GM03348 (cell line): ENCODE measurements at regions not wholly inside any gene's neighbourhood (a gene's known extent, or its start where the extent isn't known, plus 50 kb on each side); places are given as distances from the start of the nearest gene placed in this dataset.
"Not testable (repeated sequence)": the region's sequence is repeated elsewhere in the genome, so short reads cannot be mapped to it uniquely, and the experiment has no call there.

Source experiments
- DNase-seq: peaks from one replicate; pipeline ENCODE4 v3.0.0; 2012; ENCODE audit warnings: low spot score

GRCh38 chr6:11324453-11325015, 92.1 kb upstream of the NEDD9 start:
- no peak for DNase-seq

DNA sequence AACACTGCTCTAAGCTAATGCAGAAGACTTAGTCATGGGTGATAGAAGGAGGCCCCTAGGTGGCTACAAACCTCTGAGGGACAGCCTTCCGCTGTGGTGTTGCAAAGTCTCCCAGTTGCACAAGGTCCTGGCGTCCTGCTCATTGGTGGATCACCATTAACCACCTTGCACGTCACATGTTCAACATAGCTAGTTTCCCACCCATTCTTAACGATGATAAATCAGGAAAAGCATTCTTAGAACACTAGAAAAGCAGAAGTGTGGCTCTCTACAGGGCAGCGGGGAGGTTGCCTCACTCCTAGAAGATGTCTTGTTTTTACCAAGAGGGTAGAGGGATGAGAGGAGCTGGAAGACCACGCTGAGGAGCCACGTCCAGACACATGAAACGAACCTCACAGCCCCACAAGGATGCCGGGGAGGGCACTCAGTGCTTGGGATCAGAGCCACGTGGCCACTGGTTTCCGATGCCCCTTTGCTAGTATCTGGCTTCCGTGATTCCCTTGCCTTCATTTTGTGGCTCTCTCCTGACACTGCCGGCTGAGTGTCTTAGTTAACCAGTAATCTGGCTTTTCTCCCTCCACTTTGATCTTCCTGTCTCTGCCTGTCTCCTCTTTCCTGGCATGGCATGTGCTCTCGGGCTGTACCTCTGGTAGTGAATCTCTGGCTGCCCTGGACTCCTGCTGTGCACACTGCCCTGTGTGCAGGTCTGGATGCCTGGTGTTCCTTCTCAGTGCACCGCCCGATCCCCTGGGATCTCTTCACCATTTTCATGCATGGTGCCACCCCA, 91.4 kb upstream of the NEDD9 start:
- no peak for DNase-seq

DNA sequence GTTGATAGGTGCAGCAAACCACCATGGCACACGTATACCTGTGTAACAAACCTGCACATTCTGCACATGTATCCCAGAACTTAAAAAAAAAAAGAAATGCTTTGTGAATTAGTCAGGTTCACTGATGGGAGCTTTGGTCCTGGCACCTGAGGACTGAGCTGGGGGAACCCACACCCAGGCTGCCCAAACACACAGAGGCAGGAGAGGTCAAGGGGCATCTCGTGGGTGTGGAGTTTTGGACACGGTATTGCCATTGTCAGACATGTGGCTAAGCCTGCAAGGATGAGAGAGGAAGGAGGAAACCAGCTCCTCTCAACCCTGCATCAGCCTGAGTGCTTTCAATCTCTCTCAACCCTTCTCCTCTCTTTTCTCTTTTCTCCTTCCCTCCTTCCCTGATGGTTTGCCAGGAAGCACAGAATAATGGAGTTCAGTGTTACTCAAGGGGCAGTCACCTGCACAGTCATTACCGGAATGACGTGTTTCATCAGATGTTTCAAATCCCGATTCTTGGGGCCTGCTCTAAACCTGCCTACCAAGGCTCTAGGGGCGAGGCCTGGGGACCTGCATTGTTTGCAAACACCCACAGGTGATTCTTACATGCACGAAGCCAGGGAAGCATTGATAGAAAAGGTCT, 89.9 kb upstream of the NEDD9 start:
- no peak for DNase-seq

- no peak for DNase-seq
Measured at GRCh38 chr6:11320914-11321597, 88.6 kb upstream of the NEDD9 start.

DNA sequence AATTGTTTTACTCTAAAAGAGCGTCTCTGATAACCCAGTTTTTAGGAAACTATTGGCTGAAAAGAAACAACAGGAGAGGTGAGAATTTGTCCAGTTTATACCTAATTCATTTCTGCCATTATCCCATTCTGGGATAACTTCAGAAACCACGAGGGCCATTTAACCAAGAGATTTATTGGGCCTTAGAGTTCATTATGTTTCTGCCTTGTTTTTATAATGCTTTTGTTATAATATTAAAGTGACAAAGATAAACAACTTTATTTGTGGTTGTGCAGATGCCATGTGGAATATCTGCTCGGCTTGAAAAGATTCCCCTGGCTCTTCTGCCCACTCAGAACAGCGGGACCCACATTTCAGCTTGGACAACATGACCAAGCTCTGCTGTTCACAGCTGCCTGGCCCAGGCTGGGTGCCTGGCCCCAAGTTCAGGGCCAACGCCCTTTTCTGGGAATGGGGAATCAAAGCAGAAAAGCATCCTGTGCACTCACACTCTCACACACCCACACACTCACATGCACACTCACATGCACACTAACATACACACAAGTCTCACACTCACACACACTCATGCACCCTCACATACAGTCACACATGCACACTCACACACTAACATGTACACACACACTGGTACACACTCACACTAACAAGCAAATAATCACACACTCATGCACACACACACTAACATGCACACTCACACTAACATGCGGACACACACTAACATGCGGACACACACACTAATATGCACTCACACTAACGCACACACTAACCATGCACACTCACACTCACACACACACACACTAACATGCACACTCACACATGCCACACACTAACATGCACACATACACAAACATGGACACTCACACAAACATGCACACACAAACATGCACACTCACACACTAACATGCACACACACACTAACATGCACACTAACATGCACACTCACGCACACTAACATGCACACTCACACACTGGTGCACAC, 86.7 kb upstream of the NEDD9 start:
- peak; percentile 26 for DNase-seq

GRCh38 chr6:11317885-11318771, 85.7 kb upstream of the NEDD9 start:
- peak; percentile 77 for DNase-seq

- peak; percentile 81 for DNase-seq
Measured at GRCh38 chr6:11315743-11316437, 83.4 kb upstream of the NEDD9 start.

DNA sequence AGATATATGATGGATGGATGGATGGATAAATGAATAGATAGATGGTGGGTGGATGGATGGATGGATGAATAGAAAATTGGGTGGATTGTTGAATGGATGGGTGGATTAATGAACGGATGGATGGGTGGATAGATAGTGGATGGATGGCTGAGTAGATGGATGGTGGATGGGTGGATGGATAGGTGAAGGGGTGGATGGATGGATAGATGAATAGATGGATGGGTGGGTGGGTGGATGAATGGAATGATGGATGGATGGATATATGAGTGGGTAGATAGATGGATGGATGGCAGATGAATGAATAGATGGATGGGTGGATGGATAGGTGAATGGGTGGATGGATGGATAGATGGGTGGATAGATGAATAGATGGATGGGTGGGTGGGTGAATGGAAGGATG, 80.7 kb upstream of the NEDD9 start:
- DNase-seq = no peak

GRCh38 chr6:11311970-11312369, 79.5 kb upstream of the NEDD9 start:
- DNase-seq = no peak

GRCh38 chr6:11309947-11310665, 77.6 kb upstream of the NEDD9 start:
- no peak for DNase-seq

DNA sequence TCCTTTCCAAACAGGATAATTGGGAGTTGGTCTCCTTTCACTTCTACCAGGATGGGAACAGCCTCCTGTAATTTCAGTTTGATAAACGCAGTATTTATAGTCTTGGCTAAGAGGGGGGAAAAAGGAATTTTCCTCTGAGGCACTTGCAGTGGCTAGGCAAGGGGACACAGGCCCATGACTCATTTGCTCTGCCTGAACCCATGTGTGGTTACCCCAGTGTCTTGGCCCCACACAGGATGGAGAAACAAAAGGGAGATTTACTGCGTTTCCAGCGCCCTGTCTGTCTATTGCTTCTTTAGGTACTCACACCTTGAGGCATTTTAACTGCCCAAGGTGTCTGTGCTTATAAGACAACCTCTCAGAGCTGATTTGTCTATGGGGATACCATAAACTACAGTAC, 74.8 kb upstream of the NEDD9 start:
- DNase-seq = no peak

GRCh38 chr6:11304946-11305345, 72.5 kb upstream of the NEDD9 start:
- DNase-seq = no peak

- DNase-seq = not testable (repeated sequence)
Measured at GRCh38 chr6:11299876-11300428, 67.5 kb upstream of the NEDD9 start.

GRCh38 chr6:11299421-11299784, 66.9 kb upstream of the NEDD9 start:
- not testable (repeated sequence) for DNase-seq

DNA sequence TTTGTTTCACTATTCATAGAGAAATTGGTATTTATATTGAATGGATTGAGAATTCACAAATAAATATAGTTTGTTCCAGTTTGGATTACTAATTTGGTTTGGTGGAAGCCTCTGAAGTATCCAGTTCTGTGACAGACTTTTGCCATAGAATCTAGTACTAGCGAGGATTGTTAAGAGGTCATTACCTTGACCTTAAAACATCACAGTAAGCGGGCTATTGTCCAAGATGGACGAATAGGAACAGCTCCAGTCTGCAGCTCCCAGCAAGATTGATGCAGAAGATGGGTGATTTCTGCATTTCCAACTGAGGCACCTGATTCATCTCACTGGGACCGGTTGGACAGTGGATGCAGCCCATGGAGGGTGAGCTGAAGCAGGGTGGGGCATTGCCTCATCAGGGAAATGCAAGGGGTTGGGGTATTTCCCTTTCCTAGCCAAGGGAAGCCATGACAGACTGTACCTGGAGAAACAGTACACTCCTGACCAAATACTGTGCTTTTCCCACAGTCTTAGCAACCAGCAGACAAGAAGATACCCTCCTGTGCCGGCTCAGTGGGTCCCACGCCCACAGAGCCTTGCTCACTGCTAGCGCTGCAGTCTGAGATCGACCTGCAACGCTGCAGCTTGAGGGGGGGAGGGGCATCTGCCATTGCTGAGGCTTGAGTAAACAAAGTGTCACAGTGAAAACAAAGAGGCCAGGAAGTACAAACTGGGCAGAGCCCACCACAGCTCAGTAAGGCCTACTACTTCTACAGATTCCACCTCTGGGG, 66.4 kb upstream of the NEDD9 start:
- DNase-seq = no peak

GRCh38 chr6:11297376-11297729, 64.9 kb upstream of the NEDD9 start:
- no peak for DNase-seq

- no peak for DNase-seq
Measured at GRCh38 chr6:11296449-11297375, 64.2 kb upstream of the NEDD9 start.
